Nephron progenitor cell (in vitro differentiated cells): ENCODE measurements at regions not wholly inside any gene's neighbourhood (a gene's known extent, or its start where the extent isn't known, plus 50 kb on each side); places are given as distances from the start of the nearest gene placed in this dataset.
"Not testable (repeated sequence)": the region's sequence is repeated elsewhere in the genome, so short reads cannot be mapped to it uniquely, and the experiment has no call there.

Experiments
- DNase-seq: peaks from one replicate; pipeline ENCODE4 v3.0.0; 2021
- H3K27ac Mint-ChIP-seq: 2 replicates; pipeline ENCODE4 v1.8.0; 2021; ENCODE audit warnings: mild to moderate bottlenecking, moderate library complexity, mixed read lengths
- H3K27me3 Mint-ChIP-seq: 2 replicates; pipeline ENCODE4 v1.8.0; 2021; ENCODE audit warnings: mild to moderate bottlenecking, low read depth, mixed read lengths; ENCODE audit not compliant: poor library complexity
- H3K36me3 Mint-ChIP-seq: 2 replicates; pipeline ENCODE4 v1.8.0; 2021; ENCODE audit warnings: low read depth, mixed read lengths
- H3K4me1 Mint-ChIP-seq: 2 replicates; pipeline ENCODE4 v1.8.0; 2021; ENCODE audit warnings: mixed read lengths
- H3K4me3 Mint-ChIP-seq: 2 replicates; pipeline ENCODE4 v1.8.0; 2021; ENCODE audit warnings: mild to moderate bottlenecking, moderate library complexity, mixed read lengths
- H3K9me3 Mint-ChIP-seq: 2 replicates; pipeline ENCODE4 v1.8.0; 2021; ENCODE audit warnings: mild to moderate bottlenecking, moderate library complexity, mixed read lengths
- CTCF ChIP-seq: fragments of 200-600 bp; sonication (generic); IDR thresholded peaks from 2 replicates; pipeline ENCODE4 v1.5.0; 2021; ENCODE audit warnings: antibody characterized with exemption

- no peak for TF ChIP-seq CTCF
- H3K4me1 Mint-ChIP-seq, result peaks cover 23% of the 10 kb centered on the region
- H3K36me3 Mint-ChIP-seq, result peaks cover 28% of the 10 kb centered on the region
- peaks cover 28% of the 10 kb centered on the region for H3K9me3 Mint-ChIP-seq
- no peak for DNase-seq
- no peaks in the 10 kb centered on the region for H3K27me3 Mint-ChIP-seq
- no peak overlapping the region for H3K27ac Mint-ChIP-seq
- no peak overlapping the region for H3K4me3 Mint-ChIP-seq
These were observed 91.8 kb upstream of the FOXN3 start for GRCh38 chr14:89508863-89509262.

- no peak for DNase-seq
- Mint-ChIP-seq H3K27ac (peak overlapping the region; percentile 46), H3K4me3 (no peak overlapping the region), H3K4me1 (peaks cover 23% of the 10 kb centered on the region), H3K9me3 (peaks cover 25% of the 10 kb centered on the region), H3K36me3 (peaks cover 29% of the 10 kb centered on the region), H3K27me3 (no peaks in the 10 kb centered on the region)
- TF ChIP-seq CTCF, result no peak
These were observed 91.0 kb upstream of the FOXN3 start for GRCh38 chr14:89507926-89508460.

GRCh38 chr14:89507521-89507920 is 90.5 kb upstream of the FOXN3 start:
- H3K4me3 Mint-ChIP-seq, result no peak overlapping the region
- peaks cover 27% of the 10 kb centered on the region for H3K36me3 Mint-ChIP-seq
- H3K9me3 Mint-ChIP-seq, result peaks cover 24% of the 10 kb centered on the region
- H3K4me1 Mint-ChIP-seq, result peaks cover 23% of the 10 kb centered on the region
- no peaks in the 10 kb centered on the region for H3K27me3 Mint-ChIP-seq
- DNase-seq, result no peak
- no peak overlapping the region for H3K27ac Mint-ChIP-seq
- no peak for TF ChIP-seq CTCF

- H3K27me3 Mint-ChIP-seq, DNase-seq, H3K4me3 Mint-ChIP-seq, H3K27ac Mint-ChIP-seq: not testable (repeated sequence)
- Mint-ChIP-seq H3K36me3 (peaks cover 22% of the 10 kb centered on the region), H3K4me1 (peaks cover 23% of the 10 kb centered on the region), H3K9me3 (peaks cover 18% of the 10 kb centered on the region)
These were observed 89.9 kb upstream of the FOXN3 start for GRCh38 chr14:89506891-89507452.

GRCh38 chr14:89504602-89505313 is 87.7 kb upstream of the FOXN3 start:
- peaks cover 18% of the 10 kb centered on the region for H3K9me3 Mint-ChIP-seq
- DNase-seq, result no peak
- no peaks in the 10 kb centered on the region for H3K27me3 Mint-ChIP-seq
- no peak for TF ChIP-seq CTCF
- peaks cover 24% of the 10 kb centered on the region for H3K36me3 Mint-ChIP-seq
- H3K4me3 Mint-ChIP-seq, result no peak overlapping the region
- peaks cover 12% of the 10 kb centered on the region for H3K4me1 Mint-ChIP-seq
- H3K27ac Mint-ChIP-seq, result no peak overlapping the region

- H3K4me3 Mint-ChIP-seq, result no peak overlapping the region
These were observed 87.1 kb upstream of the FOXN3 start for GRCh38 chr14:89504091-89504490.

More at GRCh38 chr14:89504091-89504490, 87.1 kb upstream of the FOXN3 start:
- H3K4me1 Mint-ChIP-seq, result peaks cover 12% of the 10 kb centered on the region
- TF ChIP-seq CTCF, result no peak
- DNase-seq, result no peak
- peaks cover 18% of the 10 kb centered on the region for H3K9me3 Mint-ChIP-seq
- H3K36me3 Mint-ChIP-seq, result peaks cover 24% of the 10 kb centered on the region
- H3K27me3 Mint-ChIP-seq, result no peaks in the 10 kb centered on the region
- H3K27ac Mint-ChIP-seq, result no peak overlapping the region
